ENCODE measurements at regions not wholly inside any gene's neighbourhood (a gene's known extent, or its start where the extent isn't known, plus 50 kb on each side); places are given as distances from the start of the nearest gene placed in this dataset.

GRCh38 chr10:61612009-61612408, 50.7 kb upstream of the CABCOCO1 start (continued):
- TF ChIP-seq ATF3 (IDR thresholded peaks at IDR 0.05; ENCODE audit: insufficient read depth, low read depth, low read length) (no peak), E2F6 (IDR thresholded peaks at IDR 0.05) (no peak), SIX5 (IDR thresholded peaks at IDR 0.05; ENCODE audit: low read depth, low read length) (no peak)

Data from H1 (cell line).